CD4-positive, alpha-beta T cell treated with Interleukin-4 for 4 hours (primary cell): ENCODE measurements at regions not wholly inside any gene's neighbourhood (a gene's known extent, or its start where the extent isn't known, plus 50 kb on each side); places are given as distances from the start of the nearest gene placed in this dataset.
"Not testable (repeated sequence)": the region's sequence is repeated elsewhere in the genome, so short reads cannot be mapped to it uniquely, and the experiment has no call there.

Experiments
- DNase-seq: peaks from one replicate; pipeline ENCODE4 v3.0.0-alpha.2; 2020

GRCh38 chr1:55789466-55789865 is 574.3 kb upstream of the USP24 start:
- no peak for DNase-seq

- no peak for DNase-seq
Measured at GRCh38 chr1:55786396-55786795, 571.2 kb upstream of the USP24 start.

GRCh38 chr1:55784941-55785450 is 569.8 kb upstream of the USP24 start:
- not testable (repeated sequence) for DNase-seq

- DNase-seq, result no peak
Measured at GRCh38 chr1:55781944-55782482, 566.8 kb upstream of the USP24 start.

- no peak for DNase-seq
Measured at GRCh38 chr1:55781003-55781402, 565.8 kb upstream of the USP24 start.

- no peak for DNase-seq
Measured at GRCh38 chr1:55777545-55777944, 562.4 kb upstream of the USP24 start.

- DNase-seq, result no peak
Measured at GRCh38 chr1:55775007-55775406, 559.8 kb upstream of the USP24 start.

GRCh38 chr1:55774446-55774845 is 559.3 kb upstream of the USP24 start:
- no peak for DNase-seq

- no peak for DNase-seq
Measured at GRCh38 chr1:55773211-55773940, 558.2 kb upstream of the USP24 start.

- no peak for DNase-seq
Measured at GRCh38 chr1:55768327-55768952, 553.3 kb upstream of the USP24 start.

GRCh38 chr1:55767171-55767570 is 552.0 kb upstream of the USP24 start:
- no peak for DNase-seq

GRCh38 chr1:55765505-55765904 is 550.3 kb upstream of the USP24 start:
- DNase-seq, result not testable (repeated sequence)

- no peak for DNase-seq
Measured at GRCh38 chr1:55751776-55752175, 536.6 kb upstream of the USP24 start.

- no peak for DNase-seq
Measured at GRCh38 chr1:55750628-55750995, 535.4 kb upstream of the USP24 start.

GRCh38 chr1:55749975-55750627 is 534.9 kb upstream of the USP24 start:
- no peak for DNase-seq

GRCh38 chr1:55747408-55747841 is 532.3 kb upstream of the USP24 start:
- DNase-seq, result no peak

- DNase-seq, result no peak
Measured at GRCh38 chr1:55746710-55747109, 531.5 kb upstream of the USP24 start.

GRCh38 chr1:55741516-55741915 is 526.4 kb upstream of the USP24 start:
- DNase-seq, result no peak

GRCh38 chr1:55735106-55735505 is 519.9 kb upstream of the USP24 start:
- no peak for DNase-seq

GRCh38 chr1:55726994-55727393 is 511.8 kb upstream of the USP24 start:
- no peak for DNase-seq

GRCh38 chr1:55725378-55725777 is 510.2 kb upstream of the USP24 start:
- DNase-seq, result no peak

GRCh38 chr1:55724551-55725325 is 509.6 kb upstream of the USP24 start:
- no peak for DNase-seq

GRCh38 chr1:55723001-55723400 is 507.8 kb upstream of the USP24 start:
- no peak for DNase-seq
